ENCODE measurements at regions not wholly inside any gene's neighbourhood (a gene's known extent, or its start where the extent isn't known, plus 50 kb on each side); places are given as distances from the start of the nearest gene placed in this dataset.

DNA sequence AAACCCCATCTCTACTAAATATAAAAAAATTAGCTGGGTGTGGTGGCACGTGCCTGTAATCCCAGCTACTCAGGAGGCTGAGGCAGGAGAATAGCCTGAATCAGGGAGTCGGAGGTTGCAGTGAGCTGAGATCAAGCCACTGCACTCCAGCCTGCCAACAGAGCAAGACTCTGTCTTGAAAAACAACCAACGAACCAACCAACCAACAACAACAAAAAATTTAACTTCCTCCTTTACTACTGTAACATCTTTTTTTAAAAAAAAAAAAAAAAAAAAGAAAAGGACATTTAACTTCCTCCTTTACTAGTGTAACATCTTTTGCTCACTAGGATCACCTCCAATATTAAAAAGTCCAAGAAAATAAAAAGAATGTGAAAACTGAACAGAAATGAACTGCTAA, 92.3 kb upstream of the TMEM168 start:
- TF ChIP-seq GATA2 (IDR thresholded peaks at IDR 0.05; ENCODE audit: low read depth, low read length) (no peak), GATA3 (IDR thresholded peaks at IDR 0.05; ENCODE audit: low read depth, low read length) (no peak)

Measured in SH-SY5Y (cell line).